C4-2B (cell line): ENCODE measurements at regions not wholly inside any gene's neighbourhood (a gene's known extent, or its start where the extent isn't known, plus 50 kb on each side); places are given as distances from the start of the nearest gene placed in this dataset.

ENCODE experiments used
- H3K27ac ChIP-seq: fragments of 450-650 bp; 2 replicates; pipeline ENCODE4 v1.5.1; 2017
- ZFX ChIP-seq: fragments of 450-650 bp; IDR thresholded peaks from 2 replicates; pipeline ENCODE4 v1.6.1; 2017
- TF ChIP-seq, protein P1 (sequence below): fragments of 450-650 bp; conservative IDR thresholded peaks from 2 replicates; pipeline ENCODE4 v1.5.1; 2017; ENCODE audit warnings: mild to moderate bottlenecking

- TF ChIP-seq, protein P1, sequence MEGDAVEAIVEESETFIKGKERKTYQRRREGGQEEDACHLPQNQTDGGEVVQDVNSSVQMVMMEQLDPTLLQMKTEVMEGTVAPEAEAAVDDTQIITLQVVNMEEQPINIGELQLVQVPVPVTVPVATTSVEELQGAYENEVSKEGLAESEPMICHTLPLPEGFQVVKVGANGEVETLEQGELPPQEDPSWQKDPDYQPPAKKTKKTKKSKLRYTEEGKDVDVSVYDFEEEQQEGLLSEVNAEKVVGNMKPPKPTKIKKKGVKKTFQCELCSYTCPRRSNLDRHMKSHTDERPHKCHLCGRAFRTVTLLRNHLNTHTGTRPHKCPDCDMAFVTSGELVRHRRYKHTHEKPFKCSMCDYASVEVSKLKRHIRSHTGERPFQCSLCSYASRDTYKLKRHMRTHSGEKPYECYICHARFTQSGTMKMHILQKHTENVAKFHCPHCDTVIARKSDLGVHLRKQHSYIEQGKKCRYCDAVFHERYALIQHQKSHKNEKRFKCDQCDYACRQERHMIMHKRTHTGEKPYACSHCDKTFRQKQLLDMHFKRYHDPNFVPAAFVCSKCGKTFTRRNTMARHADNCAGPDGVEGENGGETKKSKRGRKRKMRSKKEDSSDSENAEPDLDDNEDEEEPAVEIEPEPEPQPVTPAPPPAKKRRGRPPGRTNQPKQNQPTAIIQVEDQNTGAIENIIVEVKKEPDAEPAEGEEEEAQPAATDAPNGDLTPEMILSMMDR: no peak
- TF ChIP-seq ZFX: no peak
- H3K27ac ChIP-seq: no peak overlapping the region
Measured at GRCh38 chr9:88927510-88927909, 63.8 kb upstream of the S1PR3 start.

DNA sequence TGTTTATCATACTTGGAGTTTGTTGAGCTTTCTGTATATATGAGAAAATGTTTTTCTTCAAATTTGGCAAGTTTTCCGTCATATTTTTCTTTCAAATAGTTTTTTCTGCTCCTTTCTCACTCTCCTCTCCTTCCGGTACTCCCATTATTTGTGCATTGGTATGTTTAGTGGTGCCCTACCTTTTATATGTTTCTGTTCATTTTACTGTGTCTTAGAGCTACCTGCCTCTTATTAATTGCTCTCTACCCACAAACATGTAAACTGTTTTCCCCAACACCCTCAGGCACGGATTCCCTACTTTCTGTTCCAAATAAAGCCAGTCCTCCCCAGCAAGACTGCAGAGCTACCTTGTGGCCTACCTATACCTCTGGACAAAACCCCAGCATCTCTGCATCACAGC, 60.6 kb upstream of the S1PR3 start:
- TF ChIP-seq, protein P1: no peak
- TF ChIP-seq ZFX: no peak
- no peak overlapping the region for H3K27ac ChIP-seq

- 0 out of 2 replicates have a peak overlapping the region, but pooled peaks have one; percentile 7 for H3K27ac ChIP-seq
- TF ChIP-seq, protein P1: no peak
- no peak for TF ChIP-seq ZFX
Measured at GRCh38 chr9:88932766-88933165, 58.5 kb upstream of the S1PR3 start.

- no peak overlapping the region for H3K27ac ChIP-seq
- TF ChIP-seq, protein P1: no peak
Measured at GRCh38 chr9:88933607-88934379, 57.5 kb upstream of the S1PR3 start.

DNA sequence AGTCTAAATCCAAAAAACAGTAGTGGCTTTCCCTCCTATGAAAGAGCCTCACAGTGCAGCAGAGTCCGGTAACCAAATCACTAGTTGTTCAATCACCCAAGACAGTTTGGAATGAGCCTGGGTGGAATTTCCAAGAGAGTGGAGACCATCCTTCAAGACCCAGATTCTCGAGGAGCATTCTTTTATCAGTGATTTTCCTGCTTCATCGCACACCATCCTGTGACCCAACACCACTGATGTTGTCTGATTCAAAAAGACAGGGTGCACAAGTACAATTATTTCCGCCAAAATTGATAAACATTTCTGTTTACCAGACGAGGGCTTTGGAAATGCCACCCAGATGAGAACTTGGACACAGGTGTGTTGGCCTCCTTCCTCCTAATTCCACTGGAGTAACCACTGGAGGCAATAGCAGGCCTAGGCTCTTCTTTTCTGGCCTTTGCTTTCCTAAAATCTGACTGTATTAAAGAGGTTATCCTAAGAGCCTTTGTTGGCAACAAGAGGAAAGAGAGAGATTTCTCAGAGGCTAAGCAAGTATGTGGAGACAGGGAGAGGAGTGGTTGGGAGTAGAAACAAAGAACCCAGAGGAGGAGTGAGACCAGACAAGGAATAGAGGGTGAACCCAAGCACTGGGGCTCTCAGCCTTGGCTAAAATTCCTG, 56.3 kb upstream of the S1PR3 start:
- TF ChIP-seq, protein P1: no peak
- no peak for TF ChIP-seq ZFX
- H3K27ac ChIP-seq: no peak overlapping the region

GRCh38 chr9:88936132-88936531, 55.1 kb upstream of the S1PR3 start:
- no peak for TF ChIP-seq ZFX
- TF ChIP-seq, protein P1: no peak
- no peak overlapping the region for H3K27ac ChIP-seq

DNA sequence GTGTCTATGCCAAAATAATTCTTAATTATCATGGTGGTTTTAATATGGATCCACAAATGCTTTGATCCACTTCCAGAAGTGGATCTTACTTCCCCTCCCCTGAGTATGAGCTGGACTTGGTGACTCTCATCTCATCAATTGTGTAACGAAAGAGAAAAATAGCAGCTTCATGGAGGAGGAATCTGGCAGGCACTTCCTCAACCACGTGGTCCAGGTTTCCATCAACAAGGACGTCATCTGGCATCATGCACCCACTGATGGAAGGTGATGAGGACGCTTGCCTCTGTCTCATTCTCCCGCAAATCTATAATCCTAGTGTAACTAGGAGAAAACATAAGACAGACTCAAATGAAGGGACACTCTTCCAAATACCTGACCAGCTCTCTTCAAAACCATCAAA, 54.6 kb upstream of the S1PR3 start:
- TF ChIP-seq, protein P1: no peak
- no peak for TF ChIP-seq ZFX
- H3K27ac ChIP-seq: no peak overlapping the region
